Activated B cell treated with CpG ODN at 0.5 μM for 24 hours (primary cell): ENCODE measurements at regions not wholly inside any gene's neighbourhood (a gene's known extent, or its start where the extent isn't known, plus 50 kb on each side); places are given as distances from the start of the nearest gene placed in this dataset.

Experiments used
- ATAC-seq: fragments of 200-7000 bp; cut with Tn5 transposase; one replicate; pipeline ENCODE4 v1.10.0; 2021; ENCODE audit warnings: low read depth, mild to moderate bottlenecking, moderate library complexity
- CTCF ChIA-PET: fragments of 350-600 bp; sonication (Branson Sonifier 250); formaldehyde crosslinking; loops from one replicate; lab custom pipeline; 2021; ENCODE audit warnings: antibody characterized with exemption; lab: Charles Lee
- POLR2A ChIA-PET: fragments of 350-600 bp; sonication (Branson Sonifier 250); formaldehyde crosslinking; loops from one replicate; lab custom pipeline; 2021; ENCODE audit warnings: antibody characterized with exemption; lab: Charles Lee
- DNase-seq: peaks from one replicate; pipeline ENCODE4 v3.0.0; 2022
- H3K27ac Mint-ChIP-seq: one replicate; pipeline ENCODE4 v1.8.0; 2020; ENCODE audit warnings: mixed read lengths
- H3K27me3 Mint-ChIP-seq: one replicate; pipeline ENCODE4 v1.8.0; 2021; ENCODE audit warnings: mixed read lengths
- H3K36me3 Mint-ChIP-seq: one replicate; pipeline ENCODE4 v1.8.0; 2021; ENCODE audit warnings: low read depth, mixed read lengths
- H3K4me1 Mint-ChIP-seq: one replicate; pipeline ENCODE4 v1.8.0; 2021; ENCODE audit warnings: mixed read lengths
- H3K4me3 Mint-ChIP-seq: one replicate; pipeline ENCODE4 v1.8.0; 2020; ENCODE audit warnings: mild to moderate bottlenecking, mixed read lengths
- H3K9me3 Mint-ChIP-seq: one replicate; pipeline ENCODE4 v1.8.0; 2020; ENCODE audit warnings: mixed read lengths
- CTCF ChIP-seq: fragments of 200-600 bp; IDR thresholded peaks from one replicate; pipeline ENCODE4 v1.8.0; 2022; ENCODE audit warnings: antibody characterized with exemption, mild to moderate bottlenecking
- intact Hi-C: fragments of 100-400 bp; cut with micrococcal nuclease; formaldehyde crosslinking; loops from one replicate; pipeline ENCODE4 v1.15.1; 2024

- no peak for TF ChIP-seq CTCF
- CTCF ChIA-PET = no interaction called here
- H3K27me3 Mint-ChIP-seq = no peaks in the 10 kb centered on the region
Observed at GRCh38 chr4:22115262-22115661, 166.7 kb upstream of the KCNIP4 start.

GRCh38 chr4:22103768-22104167 lies 155.2 kb upstream of the KCNIP4 start:
- DNase-seq (no peak), ATAC-seq (no peak)
- TF ChIP-seq CTCF = no peak
- POLR2A ChIA-PET = interaction anchor here (0.5 kb wide), 1 partner anchor 380 kb away, joined by 3 read pairs; no protein-coding TSS in a partner anchor
- CTCF ChIA-PET = no interaction called here
- intact Hi-C loops = no loop called here
- Mint-ChIP-seq H3K9me3 (no peaks in the 10 kb centered on the region), H3K27ac (no peak overlapping the region), H3K27me3 (no peaks in the 10 kb centered on the region), H3K36me3 (no peaks in the 10 kb centered on the region), H3K4me3 (no peak overlapping the region), H3K4me1 (no peaks in the 10 kb centered on the region)

More at GRCh38 chr4:22115262-22115661, 166.7 kb upstream of the KCNIP4 start:
- peaks cover 6% of the 10 kb centered on the region for H3K9me3 Mint-ChIP-seq
- ATAC-seq (no peak), DNase-seq (no peak)
- intact Hi-C loops = no loop called here
- POLR2A ChIA-PET = no interaction called here
- H3K4me1 Mint-ChIP-seq = no peaks in the 10 kb centered on the region
- H3K36me3 Mint-ChIP-seq = no peaks in the 10 kb centered on the region
- no peak overlapping the region for H3K27ac Mint-ChIP-seq
- no peak overlapping the region for H3K4me3 Mint-ChIP-seq

GRCh38 chr4:22099896-22100295 lies 151.3 kb upstream of the KCNIP4 start:
- Mint-ChIP-seq H3K27me3 (no peaks in the 10 kb centered on the region), H3K36me3 (no peaks in the 10 kb centered on the region), H3K4me3 (no peak overlapping the region), H3K27ac (no peak overlapping the region), H3K9me3 (no peaks in the 10 kb centered on the region), H3K4me1 (no peaks in the 10 kb centered on the region)
- ATAC-seq = no peak
- intact Hi-C loops = no loop called here
- ChIA-PET POLR2A (no interaction called here), CTCF (no interaction called here)
- TF ChIP-seq CTCF = no peak
- no peak for DNase-seq

GRCh38 chr4:22097596-22097995 lies 149.0 kb upstream of the KCNIP4 start:
- Mint-ChIP-seq H3K4me3 (no peak overlapping the region), H3K9me3 (no peaks in the 10 kb centered on the region), H3K27ac (no peak overlapping the region), H3K27me3 (no peaks in the 10 kb centered on the region), H3K4me1 (no peaks in the 10 kb centered on the region), H3K36me3 (no peaks in the 10 kb centered on the region)
- ChIA-PET POLR2A (no interaction called here), CTCF (interaction anchor here (0.6 kb wide), 1 partner anchor 1994 kb away, joined by 3 read pairs; no protein-coding TSS in a partner anchor)
- intact Hi-C loops = no loop called here
- DNase-seq (no peak), ATAC-seq (no peak)
- TF ChIP-seq CTCF = no peak

GRCh38 chr4:22094217-22094616 lies 145.6 kb upstream of the KCNIP4 start:
- Mint-ChIP-seq H3K4me1 (no peaks in the 10 kb centered on the region), H3K9me3 (no peaks in the 10 kb centered on the region), H3K27me3 (no peaks in the 10 kb centered on the region), H3K4me3 (no peak overlapping the region), H3K27ac (no peak overlapping the region), H3K36me3 (no peaks in the 10 kb centered on the region)
- intact Hi-C loops = no loop called here
- ChIA-PET CTCF (no interaction called here), POLR2A (no interaction called here)
- ATAC-seq = no peak
- TF ChIP-seq CTCF = no peak
- no peak for DNase-seq
